ENCODE measurements at regions not wholly inside any gene's neighbourhood (a gene's known extent, or its start where the extent isn't known, plus 50 kb on each side); places are given as distances from the start of the nearest gene placed in this dataset.

GRCh38 chr13:58080806-58081205, 449.3 kb downstream of the PCDH17 start:
- no CpG with 5 or more reads among the region's 2 CpGs for WGBS (ENCODE audit: extremely low coverage, insufficient read length, low lambda C conversion rate)
- no peak overlapping the region for H2BK120ac ChIP-seq (ENCODE audit: low read depth, low read length, poor library complexity, severe bottlenecking)
- H3K27ac ChIP-seq (ENCODE audit: insufficient read length, low read depth, low read length) = no peak overlapping the region

More at GRCh38 chr13:58080806-58081205, 449.3 kb downstream of the PCDH17 start:
- H2BK5ac ChIP-seq (ENCODE audit: insufficient read length, low read length) = no peak overlapping the region
- H3K27me3 Mint-ChIP-seq (ENCODE audit: low read depth) = no peaks in the 10 kb centered on the region
- H3T11ph ChIP-seq (ENCODE audit: low read length) = no peak overlapping the region
- H4K8ac ChIP-seq (replicated peaks; ENCODE audit: insufficient read length, low read depth, low read length) = no peak overlapping the region
- H3K56ac ChIP-seq (ENCODE audit: insufficient read length, low read depth, low read length) = no peak overlapping the region
- H3K79me1 ChIP-seq (ENCODE audit: insufficient read depth, low read depth, low read length, poor library complexity, severe bottlenecking) = no peaks in the 10 kb centered on the region
- H3K4me1 Mint-ChIP-seq = peaks cover 13 to 14% of the 10 kb centered on the region in 2 experiments
- H4K20me1 ChIP-seq (ENCODE audit: control insufficient read depth, insufficient read depth, insufficient read length) = no peaks in the 10 kb centered on the region
- no peaks in the 10 kb centered on the region; the same call in 1 of the 2 replicates for H3K4me1 ChIP-seq (ENCODE audit: insufficient read depth, low read length)
- no peak overlapping the region for H2AK5ac ChIP-seq (ENCODE audit: insufficient read length, low read length)
- H3K18ac ChIP-seq (ENCODE audit: insufficient read length, low read depth, low read length) = no peak overlapping the region
- no peak overlapping the region for H2BK12ac ChIP-seq (ENCODE audit: insufficient read length, low read depth, low read length)
- H3K14ac ChIP-seq (ENCODE audit: insufficient read depth, low read length) = no peak overlapping the region
- no peaks in the 10 kb centered on the region for H3K27me3 ChIP-seq (ENCODE audit: insufficient read depth, low read length)
- no peak for DNase-seq
- no peak overlapping the region for H3K4me3 Mint-ChIP-seq
- no peaks in the 10 kb centered on the region for H3K9me3 Mint-ChIP-seq
- no peak overlapping the region for H3K23ac ChIP-seq (ENCODE audit: insufficient read length, low read depth, low read length)
- peak overlapping the region in 1 of 3 experiments; percentile 91; a peak in 3 of 7 replicates for H3K27ac Mint-ChIP-seq
- H3K9me3 ChIP-seq (ENCODE audit: control insufficient read depth, low read depth, low read length) = no peaks in the 10 kb centered on the region
- no peaks in the 10 kb centered on the region for H3K23me2 ChIP-seq (ENCODE audit: insufficient read length, low read depth, low read length, poor library complexity, severe bottlenecking)
- H4K91ac ChIP-seq (ENCODE audit: insufficient read length, low read depth, low read length) = no peak overlapping the region
- no peak overlapping the region for H2BK20ac ChIP-seq (ENCODE audit: low read depth, low read length, poor library complexity, severe bottlenecking)
- no peaks in the 10 kb centered on the region for H3K36me3 Mint-ChIP-seq (ENCODE audit: insufficient read depth in 1 of 3, low read depth in 3 of 3)
- no peak overlapping the region for H2AFZ ChIP-seq (ENCODE audit: low read length)
- TF ChIP-seq CTCF (conservative IDR thresholded peaks at IDR 0.05) = no peak
- H3K9ac ChIP-seq (ENCODE audit: extremely low read depth, insufficient read length, low read length) = no peak overlapping the region
- no peak overlapping the region for H2BK15ac ChIP-seq (ENCODE audit: low read depth, low read length)
- H4K5ac ChIP-seq (ENCODE audit: insufficient read length, low read depth, low read length) = no peak overlapping the region
- no peaks in the 10 kb centered on the region for H3K79me2 ChIP-seq (ENCODE audit: insufficient read depth, low read length)
- H3K4ac ChIP-seq (ENCODE audit: low read depth, low read length) = no peak overlapping the region
- no peak overlapping the region for H3K4me2 ChIP-seq (ENCODE audit: insufficient read depth, insufficient read length, low read length)
